H1 (cell line): ENCODE measurements at regions not wholly inside any gene's neighbourhood (a gene's known extent, or its start where the extent isn't known, plus 50 kb on each side); places are given as distances from the start of the nearest gene placed in this dataset.
A peak's percentile ranks its signal among the peaks of the same experiment; 100 is the strongest.

Source experiments
- CTCF ChIA-PET: fragments of 300-600 bp; sonication (Branson Sonifier 250); formaldehyde crosslinking; loops from one replicate; lab custom pipeline; 2021; ENCODE audit not compliant: partially characterized antibody; lab: Charles Lee
- POLR2A ChIA-PET: fragments of 300-600 bp; sonication (Branson Sonifier 250); formaldehyde crosslinking; loops from one replicate; lab custom pipeline; 2021; ENCODE audit warnings: inconsistent platforms; ENCODE audit not compliant: partially characterized antibody; lab: Charles Lee
- DNase-seq, 2 experiments: peaks; one replicate each; pipeline versions ENCODE4 v3.0.0 to v3.0.0-alpha.2; 2010 to 2022; ENCODE audit warnings: low spot score in 2 of 2, low read depth in 1 of 2, mixed read lengths in 1 of 2
- FAIRE-seq: peaks from 2 replicates; lab custom pipeline; 2011; peaks lifted over from hg19 to GRCh38; lab: Jason Lieb, UNC
- H2AFZ ChIP-seq: 2 replicates; pipeline ENCODE4 v1.8.1; 2012; ENCODE audit warnings: low read length, inconsistent platforms
- H2AK5ac ChIP-seq: 2 replicates; pipeline ENCODE4 v1.6.1; 2013; ENCODE audit warnings: low read depth, low read length
- H2BK120ac ChIP-seq: replicated peaks from 2 replicates; pipeline ENCODE3; 2013; ENCODE audit warnings: low read depth, low read length, inconsistent platforms
- H2BK12ac ChIP-seq: 2 replicates; pipeline ENCODE4 v1.6.1; 2013; ENCODE audit warnings: low read depth, low read length
- H2BK15ac ChIP-seq: 2 replicates; pipeline ENCODE4 v1.6.1; 2013; ENCODE audit warnings: low read length
- H2BK20ac ChIP-seq: 2 replicates; pipeline ENCODE4 v1.6.1; 2013; ENCODE audit warnings: low read length
- H2BK5ac ChIP-seq: 2 replicates; pipeline ENCODE4 v1.6.1; 2013; ENCODE audit warnings: low read depth, low read length
- H3K14ac ChIP-seq: 2 replicates; pipeline ENCODE4 v1.6.1; 2013; ENCODE audit warnings: inconsistent platforms; ENCODE audit not compliant: insufficient read length
- H3K18ac ChIP-seq: 2 replicates; pipeline ENCODE4 v1.6.1; 2013; ENCODE audit warnings: low read length; ENCODE audit errors: extremely low read depth
- H3K23ac ChIP-seq: 2 replicates; pipeline ENCODE4 v1.6.1; 2013; ENCODE audit warnings: inconsistent platforms; ENCODE audit not compliant: insufficient read length
- H3K23me2 ChIP-seq: 2 replicates; pipeline ENCODE4 v1.6.1; 2013; ENCODE audit warnings: low read depth, low read length
- H3K27ac ChIP-seq: 2 replicates; pipeline ENCODE4 v1.6.1; 2011; ENCODE audit warnings: low read depth, low read length, inconsistent platforms
- H3K27me3 ChIP-seq, 4 experiments: replicated peaks in 1 of 4; 1 replicate in 1 of 4; 2 replicates in 3 of 4; pipeline versions ENCODE4 v1.6.1 to v1.8.1; 2011 to 2013; ENCODE audit warnings: low read length in 3 of 4, mild to moderate bottlenecking in 3 of 4, inconsistent platforms in 2 of 4, mixed read lengths in 2 of 4, moderate library complexity in 1 of 4; ENCODE audit not compliant: control insufficient read depth in 3 of 4, insufficient read depth in 3 of 4; ENCODE audit errors: extremely low read depth in 1 of 4
- H3K36me3 ChIP-seq, 4 experiments: 2 replicates each; pipeline versions ENCODE4 v1.6.1 to v1.8.1; 2011 to 2013; ENCODE audit warnings: mild to moderate bottlenecking in 4 of 4, low read length in 3 of 4, moderate library complexity in 2 of 4, control low read depth in 1 of 4, inconsistent platforms in 1 of 4; ENCODE audit not compliant: insufficient read depth in 4 of 4, control insufficient read depth in 2 of 4
- H3K4ac ChIP-seq: replicated peaks from 2 replicates; pipeline ENCODE3; 2013; ENCODE audit warnings: low read length, low read depth, mixed read lengths, inconsistent platforms; ENCODE audit not compliant: insufficient read length
- H3K4me1 ChIP-seq, 4 experiments: replicated peaks in 1 of 4; 1 replicate in 1 of 4; 2 replicates in 3 of 4; pipeline versions ENCODE4 v1.6.1 to v1.8.1; 2011 to 2013; ENCODE audit warnings: low read length in 3 of 4, inconsistent platforms in 2 of 4, mixed read lengths in 1 of 4; ENCODE audit not compliant: insufficient read depth in 4 of 4, control insufficient read depth in 3 of 4
- H3K4me2 ChIP-seq, 2 experiments: 2 replicates each; pipeline versions ENCODE4 v1.6.1 to v1.8.1; 2011 to 2013; ENCODE audit warnings: low read depth in 2 of 2, low read length in 2 of 2, control low read depth in 1 of 2, inconsistent platforms in 1 of 2, mild to moderate bottlenecking in 1 of 2; ENCODE audit not compliant: insufficient read depth in 1 of 2
- H3K4me3 ChIP-seq, 4 experiments: fragments of 200-600, 300-600 bp in 1 of 4; sonication (generic), shearing (Covaris generic), sonication (Bioruptor Twin) in 1 of 4; 2 replicates each; pipeline versions ENCODE4 v1.5.1 to v1.8.1; 2011 to 2016; ENCODE audit warnings: low read length in 4 of 4, low read depth in 3 of 4, control low read depth in 2 of 4, inconsistent platforms in 2 of 4, mild to moderate bottlenecking in 2 of 4, mixed read lengths in 1 of 4, moderate library complexity in 1 of 4; ENCODE audit not compliant: insufficient read depth in 2 of 4; ENCODE audit errors: extremely low read depth in 1 of 4
- H3K56ac ChIP-seq: replicated peaks from 2 replicates; pipeline ENCODE3; 2013; ENCODE audit warnings: low read depth, mild to moderate bottlenecking, mixed read lengths, low read length, inconsistent platforms; ENCODE audit not compliant: insufficient read length
- H3K79me1 ChIP-seq: 2 replicates; pipeline ENCODE4 v1.6.1; 2013; ENCODE audit warnings: low read depth, low read length, control low read depth
- H3K79me2 ChIP-seq, 2 experiments: 2 replicates each; pipeline versions ENCODE4 v1.6.1 to v1.8.1; 2012 to 2013; ENCODE audit warnings: low read length in 2 of 2, mild to moderate bottlenecking in 2 of 2, inconsistent platforms in 1 of 2; ENCODE audit not compliant: insufficient read depth in 2 of 2, control insufficient read depth in 1 of 2
- H3K9ac ChIP-seq, 4 experiments: replicated peaks in 1 of 4; 1 replicate in 1 of 4; 2 replicates in 3 of 4; pipeline versions ENCODE4 v1.6.1 to v1.8.1; 2011 to 2013; ENCODE audit warnings: low read depth in 3 of 4, low read length in 3 of 4, control low read depth in 2 of 4, mild to moderate bottlenecking in 2 of 4, moderate library complexity in 2 of 4, inconsistent platforms in 1 of 4; ENCODE audit errors: extremely low read depth in 1 of 4
- H3K9me3 ChIP-seq, 2 experiments: 2 replicates each; pipeline versions ENCODE4 v1.6.1 to v1.8.1; 2012 to 2013; ENCODE audit warnings: mild to moderate bottlenecking in 2 of 2, moderate library complexity in 2 of 2, control low read depth in 1 of 2, inconsistent platforms in 1 of 2, low read depth in 1 of 2, low read length in 1 of 2, mixed read lengths in 1 of 2; ENCODE audit not compliant: insufficient read depth in 2 of 2
- H4K20me1 ChIP-seq, 2 experiments: replicated peaks in 1 of 2; 2 replicates each; pipeline versions ENCODE3 to v1.8.1; 2011 to 2013; ENCODE audit warnings: inconsistent platforms in 2 of 2, low read length in 2 of 2, mild to moderate bottlenecking in 1 of 2; ENCODE audit not compliant: insufficient read depth in 2 of 2, control insufficient read depth in 1 of 2
- H4K5ac ChIP-seq: 2 replicates; pipeline ENCODE4 v1.6.1; 2013; ENCODE audit warnings: low read length, low read depth, mixed read lengths, inconsistent platforms; ENCODE audit not compliant: insufficient read length
- H4K8ac ChIP-seq: 2 replicates; pipeline ENCODE4 v1.8.0; 2013; ENCODE audit warnings: mild to moderate bottlenecking, moderate library complexity, low read length, inconsistent platforms; ENCODE audit not compliant: insufficient read depth; ENCODE audit errors: extremely low read depth
- H4K91ac ChIP-seq: replicated peaks from 2 replicates; pipeline ENCODE3; 2013; ENCODE audit warnings: low read length, mixed read lengths, inconsistent platforms; ENCODE audit not compliant: insufficient read length
- ASH2L ChIP-seq: fragments of 200-600, 300-600 bp; sonication (generic); IDR thresholded peaks from one replicate; pipeline ENCODE4 v1.7.1; 2017; ENCODE audit warnings: low read length
- EGR1 ChIP-seq: IDR thresholded peaks from 2 replicates; pipeline ENCODE4 v1.6.1; 2011; ENCODE audit warnings: low read depth, low read length, borderline replicate concordance
- YY1 ChIP-seq: IDR thresholded peaks from 2 replicates; pipeline ENCODE4 v1.6.1; 2011; ENCODE audit warnings: low read depth, mild to moderate bottlenecking, low read length
- WGBS, 2 experiments: shearing (Covaris generic) in 1 of 2; methylation state at CpG; one replicate each; pipeline versions ENCODE4 v1.1.6 to v1.1.7; 2013 to 2015; ENCODE audit warnings: low lambda C conversion rate in 2 of 2, mixed read lengths in 2 of 2, inconsistent platforms in 1 of 2, low coverage in 1 of 2, missing lambda C conversion rate in 1 of 2; ENCODE audit not compliant: insufficient replicate concordance in 2 of 2, insufficient coverage in 1 of 2, insufficient read length in 1 of 2; ENCODE audit errors: extremely low coverage in 1 of 2, missing lambda C conversion rate in 1 of 2; 5-methylcytosine and 5-hydroxymethylcytosine counted together
- TF ChIP-seq, protein P1 (sequence below): IDR thresholded peaks from 2 replicates; pipeline ENCODE4 v1.6.1; 2011; ENCODE audit warnings: low read depth, mild to moderate bottlenecking, low read length; ENCODE audit not compliant: insufficient read depth

DNA sequence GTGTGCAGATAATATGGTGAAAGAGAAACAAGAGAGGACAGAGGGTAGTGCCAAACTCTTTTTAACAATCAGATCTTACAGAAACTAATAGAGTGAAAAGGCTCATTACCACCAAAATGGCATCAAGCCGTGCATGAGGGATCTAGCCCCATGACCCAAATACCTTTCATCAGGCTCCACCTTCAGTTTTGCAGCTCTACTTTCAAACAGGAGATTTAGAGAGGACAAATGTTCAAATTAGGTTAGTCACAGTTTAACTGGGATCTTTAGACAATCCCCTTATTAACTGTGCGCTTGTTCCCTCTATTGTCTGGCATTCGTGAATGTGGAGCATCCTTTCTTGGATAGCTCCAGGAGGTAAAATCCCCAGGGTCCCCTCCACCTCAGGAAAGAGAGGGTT lies 1209.3 kb upstream of the CHAC2 start:
- Histone ChIP-seq H2BK15ac (no peak overlapping the region), H2BK20ac (0 out of 2 replicates have a peak overlapping the region, but pooled peaks have one; percentile 86), H2BK5ac (no peak overlapping the region), H2BK12ac (no peak overlapping the region), H3K9ac (no peak overlapping the region), H2AFZ (peak overlapping the region; percentile 48; the same call in 1 of the 2 replicates), H3K4me1 (peaks cover 0 to 6% (median 1%) of the 10 kb centered on the region in 4 experiments; a peak in 3 of 7 replicates), H3K9me3 (no peaks in the 10 kb centered on the region), H3K18ac (no peak overlapping the region), H4K5ac (no peak overlapping the region), H3K14ac (no peak overlapping the region), H2BK120ac (no peak overlapping the region), H3K36me3 (no peaks in the 10 kb centered on the region), H2AK5ac (no peak overlapping the region), H4K20me1 (no peaks in the 10 kb centered on the region), H3K79me1 (no peaks in the 10 kb centered on the region), H3K23me2 (no peaks in the 10 kb centered on the region), H3K23ac (no peak overlapping the region), H3K27ac (0 out of 2 replicates have a peak overlapping the region, but pooled peaks have one; percentile 29), H3K4me3 (peak overlapping the region in 2 of 4 experiments; percentile 11 to 34; a peak in 2 of 8 replicates), H4K91ac (no peak overlapping the region), H3K56ac (no peak overlapping the region), H3K4ac (no peak overlapping the region), H3K27me3 (no peaks in the 10 kb centered on the region), H3K79me2 (no peaks in the 10 kb centered on the region), H4K8ac (no peak overlapping the region), H3K4me2 (peak overlapping the region; percentile 45 to 51)
- FAIRE-seq (peak; percentile 19), DNase-seq (peak in 1 of 2 experiments; percentile 2)
- 63% methylated on average over 3 of the region's 3 CpGs; no CpG with 5 or more reads in 1 of the 2 experiments for WGBS, 2 experiments
- CTCF ChIA-PET, result no interaction called here
- POLR2A ChIA-PET, result interaction anchor here (1.8 kb wide), 1 partner anchor 36 kb away, joined by 6 read pairs; no protein-coding TSS in a partner anchor
- TF ChIP-seq, protein P1, sequence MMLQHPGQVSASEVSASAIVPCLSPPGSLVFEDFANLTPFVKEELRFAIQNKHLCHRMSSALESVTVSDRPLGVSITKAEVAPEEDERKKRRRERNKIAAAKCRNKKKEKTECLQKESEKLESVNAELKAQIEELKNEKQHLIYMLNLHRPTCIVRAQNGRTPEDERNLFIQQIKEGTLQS, result no peak
- TF ChIP-seq YY1 (0 out of 2 replicates have a peak, but pooled peaks have one; percentile 20), ASH2L (peak; percentile 32), EGR1 (no peak)
